ENCODE measurements at regions not wholly inside any gene's neighbourhood (a gene's known extent, or its start where the extent isn't known, plus 50 kb on each side); places are given as distances from the start of the nearest gene placed in this dataset.

- Histone ChIP-seq H3K9me1 (replicated peaks; ENCODE audit: control insufficient read depth, extremely low read depth, insufficient read depth, low read length) (no peaks in the 10 kb centered on the region), H3K4me2 (ENCODE audit: insufficient read depth, low read length) (no peak overlapping the region), H3K79me2 (ENCODE audit: control insufficient read depth, insufficient read depth, low read length) (no peaks in the 10 kb centered on the region), H3K9me3 (replicated peaks; ENCODE audit: control insufficient read depth, insufficient read depth, low read length) (no peaks in the 10 kb centered on the region), H3K4me3 (replicated peaks in 1 of 3; ENCODE audit: insufficient read depth in 1 of 3, low read depth in 1 of 3, low read length in 3 of 3) (no peak overlapping the region), H3K36me3 (ENCODE audit: control insufficient read depth in 2 of 2, extremely low read depth in 1 of 2, insufficient read depth in 2 of 2, low read length in 2 of 2) (no peaks in the 10 kb centered on the region), H3K9ac (replicated peaks; ENCODE audit: extremely low read depth, insufficient read depth, low read length) (no peak overlapping the region), H2AFZ (ENCODE audit: low read depth, low read length) (no peak overlapping the region), H3K4me1 (ENCODE audit: control insufficient read depth, extremely low read depth, insufficient read depth, low read length) (no peaks in the 10 kb centered on the region), H4K20me1 (replicated peaks; ENCODE audit: control insufficient read depth, extremely low read depth, insufficient read depth, low read length) (no peaks in the 10 kb centered on the region), H3K27me3 (ENCODE audit: control insufficient read depth in 2 of 2, insufficient read depth in 2 of 2, low read length in 2 of 2) (no peaks in the 10 kb centered on the region), H3K27ac (ENCODE audit: insufficient read depth, low read depth, low read length) (no peak overlapping the region)
- dilution Hi-C loops (cut with MboI; ENCODE audit: extremely low pct_ligation_motif_present, low sequenced_read_pairs) (no loop called here), intact Hi-C loops (cut with micrococcal nuclease) (no loop called here)
- no TSS peak for BruUV-seq (replicated peaks)
- FAIRE-seq = no peak
- DNase-seq (ENCODE audit: low read depth, low spot score) = no peak
- no peak for TF ChIP-seq CTCF (IDR thresholded peaks at IDR 0.05; ENCODE audit: extremely low read depth in 1 of 2, insufficient read depth in 1 of 2, low read depth in 1 of 2, low read length in 2 of 2)
- CTCF ChIA-PET = interaction anchor here (0.6 kb wide), 1 partner anchor 9 kb away, joined by 3 read pairs; no protein-coding TSS in a partner anchor
- POLR2A ChIA-PET = no interaction called here
Measured at GRCh38 chr4:156443488-156443887, 489.8 kb upstream of the CTSO start.

- Histone ChIP-seq H3K27ac (ENCODE audit: insufficient read depth, low read depth, low read length) (no peak overlapping the region), H3K4me2 (ENCODE audit: insufficient read depth, low read length) (no peak overlapping the region), H3K9me1 (replicated peaks; ENCODE audit: control insufficient read depth, extremely low read depth, insufficient read depth, low read length) (no peaks in the 10 kb centered on the region), H3K4me3 (replicated peaks in 1 of 3; ENCODE audit: insufficient read depth in 1 of 3, low read depth in 1 of 3, low read length in 3 of 3) (no peak overlapping the region), H3K36me3 (ENCODE audit: control insufficient read depth in 2 of 2, extremely low read depth in 1 of 2, insufficient read depth in 2 of 2, low read length in 2 of 2) (no peaks in the 10 kb centered on the region), H3K27me3 (ENCODE audit: control insufficient read depth in 2 of 2, insufficient read depth in 2 of 2, low read length in 2 of 2) (no peaks in the 10 kb centered on the region), H2AFZ (ENCODE audit: low read depth, low read length) (no peak overlapping the region), H3K9ac (replicated peaks; ENCODE audit: extremely low read depth, insufficient read depth, low read length) (no peak overlapping the region), H3K4me1 (ENCODE audit: control insufficient read depth, extremely low read depth, insufficient read depth, low read length) (no peaks in the 10 kb centered on the region), H3K79me2 (ENCODE audit: control insufficient read depth, insufficient read depth, low read length) (no peaks in the 10 kb centered on the region), H3K9me3 (replicated peaks; ENCODE audit: control insufficient read depth, insufficient read depth, low read length) (no peaks in the 10 kb centered on the region), H4K20me1 (replicated peaks; ENCODE audit: control insufficient read depth, extremely low read depth, insufficient read depth, low read length) (no peaks in the 10 kb centered on the region)
- intact Hi-C loops (cut with micrococcal nuclease) = no loop called here
- DNase-seq (ENCODE audit: low read depth, low spot score) (no peak), FAIRE-seq (no peak)
- no TSS peak for BruUV-seq (replicated peaks)
- POLR2A ChIA-PET = no interaction called here
- TF ChIP-seq EZH2 (IDR thresholded peaks at IDR 0.05; ENCODE audit: borderline replicate concordance, low read depth, low read length, severe bottlenecking) (no peak), POLR2A (IDR thresholded peaks at IDR 0.05; ENCODE audit: low read depth, low read length) (no peak), CTCF (IDR thresholded peaks at IDR 0.05; ENCODE audit: extremely low read depth in 1 of 2, insufficient read depth in 1 of 2, low read depth in 1 of 2, low read length in 2 of 2) (no peak), FOS (IDR thresholded peaks at IDR 0.05; ENCODE audit: borderline replicate concordance, insufficient read depth, low read length) (no peak), MYC (IDR thresholded peaks at IDR 0.05; ENCODE audit: low read depth, low read length) (no peak), GATA2 (IDR thresholded peaks at IDR 0.05; ENCODE audit: insufficient read depth, insufficient read length, low read depth, low read length) (no peak), JUN (IDR thresholded peaks at IDR 0.05; ENCODE audit: borderline replicate concordance, insufficient read depth, insufficient read length, low read depth) (no peak), POLR2AphosphoS5 (IDR thresholded peaks at IDR 0.05; ENCODE audit: insufficient read depth, low read depth, low read length) (no peak)
- TF ChIP-seq, protein P1, sequence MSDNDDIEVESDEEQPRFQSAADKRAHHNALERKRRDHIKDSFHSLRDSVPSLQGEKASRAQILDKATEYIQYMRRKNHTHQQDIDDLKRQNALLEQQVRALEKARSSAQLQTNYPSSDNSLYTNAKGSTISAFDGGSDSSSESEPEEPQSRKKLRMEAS (IDR thresholded peaks at IDR 0.05; ENCODE audit: insufficient read depth, insufficient read length) = no peak
- CTCF ChIA-PET = no interaction called here
- dilution Hi-C loops (cut with MboI; ENCODE audit: extremely low pct_ligation_motif_present, low sequenced_read_pairs) = no loop called here
Measured at GRCh38 chr4:156442912-156443311, 489.2 kb upstream of the CTSO start.

All from endothelial cell of umbilical vein (primary cell).